NCI-H2196 (cell line): ENCODE measurements at regions not wholly inside any gene's neighbourhood (a gene's known extent, or its start where the extent isn't known, plus 50 kb on each side); places are given as distances from the start of the nearest gene placed in this dataset.

Source experiments
- DNase-seq: peaks from one replicate; lab custom pipeline; 2025; ENCODE audit not compliant: unreplicated experiment; lab: John Stamatoyannopoulos, UW

GRCh38 chr20:22260506-22260905 is 323.9 kb downstream of the FOXA2 start:
- no peak for DNase-seq

GRCh38 chr20:22257912-22258311 is 326.5 kb downstream of the FOXA2 start:
- no peak for DNase-seq

DNA sequence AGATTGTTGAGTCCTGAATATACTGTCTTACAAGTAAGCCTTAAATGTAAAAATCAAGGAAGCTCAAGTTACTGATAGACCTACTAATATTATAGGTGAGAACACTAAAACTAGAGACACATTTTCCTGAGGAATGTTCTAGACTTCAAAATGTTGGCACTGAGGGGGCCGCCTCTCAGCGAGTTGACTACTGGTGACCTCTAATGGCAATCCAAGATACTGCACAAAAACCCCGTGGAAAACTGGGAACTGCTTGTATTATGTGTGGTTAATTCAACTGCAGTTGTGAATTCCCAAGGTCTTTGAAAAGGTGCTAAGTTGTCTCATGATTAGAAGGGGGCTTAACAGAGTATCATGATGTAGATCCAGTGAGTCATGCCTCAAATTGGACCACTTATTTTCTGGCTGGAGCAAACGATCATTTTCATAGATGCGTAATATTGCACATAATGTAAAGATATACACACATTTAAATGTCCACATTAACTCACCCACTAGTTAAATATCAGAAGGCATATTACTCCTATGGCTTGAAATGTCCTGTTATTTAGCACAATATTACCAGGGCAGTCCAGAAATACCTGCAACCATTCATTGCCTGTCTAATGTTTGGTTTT is 336.2 kb downstream of the FOXA2 start:
- peak; percentile 2 for DNase-seq

DNA sequence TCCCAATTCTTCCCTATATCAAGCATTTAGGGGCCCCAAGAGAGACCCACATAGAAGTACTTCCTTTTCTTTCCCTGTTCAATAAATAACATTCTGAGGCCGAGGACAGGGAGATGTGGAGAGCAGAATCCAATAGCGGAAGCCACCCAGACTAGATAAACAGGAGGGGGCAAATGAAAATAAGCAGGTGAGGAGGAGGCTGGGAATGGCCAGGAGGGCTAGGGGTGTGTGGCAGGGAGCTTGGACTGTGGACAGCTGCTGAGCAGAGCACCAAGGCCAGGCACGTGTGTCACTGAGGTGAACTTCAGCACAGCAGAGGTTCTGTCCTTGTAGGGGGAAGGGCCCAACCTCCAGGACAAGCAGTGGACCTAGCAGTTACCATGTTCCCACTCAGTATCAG is 339.2 kb downstream of the FOXA2 start:
- no peak for DNase-seq

DNA sequence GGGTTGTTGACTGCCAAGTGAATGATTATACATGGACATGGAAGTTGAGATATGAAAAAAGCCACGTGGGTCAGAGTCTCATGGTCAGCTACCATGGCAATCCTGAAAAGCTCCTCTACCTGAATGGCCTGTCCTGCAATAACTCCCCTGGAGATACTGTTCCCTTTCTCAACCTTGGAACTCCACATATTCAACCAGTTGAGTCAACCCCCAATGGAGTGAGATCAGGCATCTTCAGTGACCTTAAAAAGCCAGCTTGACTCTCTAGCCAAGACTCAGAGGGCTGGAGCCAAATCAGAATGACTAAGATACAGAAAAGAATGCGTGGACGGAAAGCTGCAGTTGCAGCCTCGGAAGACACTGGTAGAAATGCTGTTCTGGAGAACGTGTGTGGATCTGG is 341.3 kb downstream of the FOXA2 start:
- no peak for DNase-seq

- DNase-seq: no peak
These were observed 342.8 kb downstream of the FOXA2 start for GRCh38 chr20:22241609-22242008.

DNA sequence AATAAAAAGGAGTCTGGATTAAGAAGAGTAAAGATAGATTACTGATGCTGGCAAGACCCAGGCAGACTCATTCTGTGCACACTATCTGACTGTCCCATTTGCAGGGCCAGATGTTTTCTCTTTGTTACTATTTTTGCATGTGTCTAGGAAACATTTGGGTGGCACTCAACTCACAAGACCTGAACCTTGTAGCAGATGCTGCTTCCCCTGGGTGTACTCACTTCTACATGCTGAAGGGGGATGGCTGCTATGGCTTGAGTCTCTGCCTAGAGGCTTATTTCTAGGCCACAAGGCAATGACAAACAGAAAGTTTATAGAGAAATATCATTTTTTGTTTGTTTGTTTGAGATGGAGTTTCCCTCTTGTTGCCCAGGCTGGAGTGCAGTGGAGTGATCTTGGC is 351.4 kb downstream of the FOXA2 start:
- no peak for DNase-seq

DNA sequence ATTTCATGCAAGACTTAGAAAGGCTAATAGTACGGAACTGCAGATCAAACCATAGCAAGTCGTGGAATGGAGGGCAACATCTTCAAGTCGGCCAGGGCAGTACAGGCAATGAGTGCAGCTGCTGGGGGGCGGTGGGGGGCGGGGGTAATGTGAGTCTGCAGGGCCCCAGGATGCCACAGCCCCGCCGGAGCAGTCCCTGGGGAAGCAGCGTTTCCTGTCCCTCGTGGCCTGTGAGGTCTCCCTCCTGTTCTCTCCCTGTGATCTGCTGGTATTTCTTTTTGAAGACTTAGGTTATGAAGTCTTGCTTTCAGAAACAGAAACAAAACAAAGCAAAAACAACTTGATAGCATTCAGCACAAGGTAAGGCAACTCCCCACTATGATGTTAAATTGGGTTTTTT is 351.9 kb downstream of the FOXA2 start:
- no peak for DNase-seq

GRCh38 chr20:22226849-22227700 is 357.3 kb downstream of the FOXA2 start:
- DNase-seq: no peak

DNA sequence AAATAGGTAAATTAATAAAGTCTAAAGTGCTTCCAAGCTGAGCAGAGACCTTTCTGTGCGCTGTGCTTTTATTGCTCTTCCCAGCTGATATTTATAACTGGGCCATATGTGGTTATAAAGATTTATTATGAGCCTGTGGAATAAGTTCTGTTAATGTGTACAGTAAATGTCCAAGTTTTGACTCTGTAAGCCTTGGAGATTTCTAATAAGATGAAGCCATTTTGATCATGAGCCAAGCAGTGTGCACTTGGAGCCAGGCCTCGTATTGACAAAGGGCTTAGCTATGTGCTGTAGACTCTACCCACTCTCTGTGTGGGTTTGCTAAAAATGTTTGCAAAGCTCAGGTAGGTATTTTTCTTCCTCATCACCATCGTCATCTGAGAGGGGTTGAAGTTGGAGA is 361.1 kb downstream of the FOXA2 start:
- DNase-seq: no peak

DNA sequence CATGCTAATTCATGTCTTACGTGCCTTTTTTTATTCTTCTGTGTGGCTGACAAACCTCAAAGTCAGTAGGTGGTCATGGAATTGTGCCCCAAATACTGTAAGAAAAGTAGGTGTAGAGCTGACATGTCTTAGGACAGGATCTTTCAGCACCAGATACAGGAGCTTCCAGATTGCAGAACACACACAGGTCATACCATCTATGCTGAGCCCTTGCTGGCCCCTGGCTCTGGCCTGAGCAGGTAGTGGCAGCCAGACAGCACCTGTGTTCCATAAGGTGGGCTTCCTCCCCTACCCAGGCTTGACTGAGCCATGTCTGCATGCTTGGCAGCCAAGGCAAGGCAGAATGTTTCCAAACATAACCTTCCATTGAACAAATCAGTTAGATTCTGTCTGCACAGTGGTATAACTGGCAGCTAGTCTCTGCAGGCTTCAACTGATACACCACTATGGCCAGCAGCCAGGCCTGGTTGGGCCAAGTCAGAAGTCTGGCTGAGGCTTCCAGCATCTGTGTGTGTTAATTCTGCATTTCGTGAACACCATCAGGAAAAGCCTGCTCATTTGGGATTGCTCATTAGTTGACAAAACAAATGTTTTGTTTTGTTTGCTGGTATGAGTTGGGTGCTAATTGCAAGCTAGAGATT is 366.5 kb downstream of the FOXA2 start:
- DNase-seq: no peak

DNA sequence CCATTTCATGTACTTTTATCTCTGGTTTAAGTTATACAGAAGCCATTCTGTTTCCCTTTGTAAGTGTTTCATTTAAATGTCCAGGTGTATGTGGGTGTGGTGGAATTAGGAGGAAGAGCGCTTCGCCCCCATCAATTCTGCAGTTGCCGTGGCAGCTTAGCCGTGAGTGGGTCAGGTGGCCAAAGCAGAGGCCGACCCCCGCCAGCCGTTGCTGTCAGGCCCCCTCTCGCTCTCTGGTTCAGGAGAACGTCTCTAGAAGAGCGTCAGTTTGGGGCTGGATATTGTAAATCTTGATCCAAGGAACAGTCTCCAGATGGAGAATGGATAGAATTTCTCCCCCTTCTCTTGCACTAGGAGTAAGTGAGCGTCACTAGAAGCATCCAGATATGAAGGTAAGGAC is 367.4 kb downstream of the FOXA2 start:
- DNase-seq: no peak

GRCh38 chr20:22214296-22214695 is 370.1 kb downstream of the FOXA2 start:
- DNase-seq: no peak

DNA sequence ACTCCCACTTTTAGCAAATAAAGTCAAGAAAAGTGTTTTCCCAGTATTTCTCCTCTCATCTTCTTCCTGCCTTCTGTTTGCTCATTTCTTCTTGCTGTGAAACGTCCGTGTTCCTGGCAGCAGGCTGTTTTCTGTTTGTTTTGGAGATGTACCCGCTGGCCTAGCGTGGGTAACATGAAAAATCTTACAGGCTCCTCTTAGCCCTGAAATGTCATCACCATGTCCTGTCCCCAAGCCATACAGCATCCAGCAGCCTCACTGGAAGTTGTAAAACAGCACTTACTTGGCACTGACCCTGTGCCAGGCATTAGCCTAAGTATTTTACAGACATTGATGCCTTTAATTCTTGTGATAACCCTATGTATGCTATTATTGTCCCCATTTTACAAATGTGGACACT is 371.1 kb downstream of the FOXA2 start:
- no peak for DNase-seq

DNA sequence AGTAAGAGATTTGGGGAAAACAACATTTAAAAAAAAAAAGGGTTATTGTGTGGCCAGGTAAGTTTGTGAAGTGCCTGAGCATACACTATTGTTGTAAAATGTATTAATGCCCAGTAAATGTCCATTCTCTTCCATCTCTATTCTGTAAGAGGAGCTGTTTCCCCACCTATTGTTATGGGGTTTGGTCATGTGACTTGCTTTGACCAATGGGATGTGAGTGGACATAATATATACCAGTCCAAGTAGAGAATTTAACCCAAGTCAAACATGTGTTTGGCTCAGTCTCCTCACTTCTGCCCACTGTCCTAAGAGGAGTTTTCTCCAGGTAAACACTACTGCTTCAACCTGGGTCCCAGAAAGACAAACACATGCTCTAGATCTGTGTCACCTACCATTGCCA is 377.1 kb downstream of the FOXA2 start:
- no peak for DNase-seq

GRCh38 chr20:22204801-22205200 is 379.6 kb downstream of the FOXA2 start:
- no peak for DNase-seq

DNA sequence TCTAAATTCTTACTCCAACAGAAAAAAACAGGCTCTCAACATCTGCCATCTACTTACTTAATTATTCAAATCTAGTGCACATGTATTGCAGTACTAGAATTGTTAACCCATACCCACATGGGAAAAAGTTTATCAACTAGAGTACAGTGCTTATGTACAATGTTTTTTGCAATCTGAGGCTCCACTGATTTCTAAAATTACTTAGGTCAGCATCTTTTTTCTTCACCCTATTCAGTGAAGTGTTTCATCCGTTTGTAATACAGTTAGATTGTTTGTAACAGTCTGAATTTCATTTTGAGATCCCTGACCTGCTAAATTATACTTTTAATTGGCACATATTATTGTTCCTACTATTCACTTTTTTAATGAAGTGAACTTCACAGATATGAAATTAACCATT is 402.2 kb downstream of the FOXA2 start:
- DNase-seq: no peak

DNA sequence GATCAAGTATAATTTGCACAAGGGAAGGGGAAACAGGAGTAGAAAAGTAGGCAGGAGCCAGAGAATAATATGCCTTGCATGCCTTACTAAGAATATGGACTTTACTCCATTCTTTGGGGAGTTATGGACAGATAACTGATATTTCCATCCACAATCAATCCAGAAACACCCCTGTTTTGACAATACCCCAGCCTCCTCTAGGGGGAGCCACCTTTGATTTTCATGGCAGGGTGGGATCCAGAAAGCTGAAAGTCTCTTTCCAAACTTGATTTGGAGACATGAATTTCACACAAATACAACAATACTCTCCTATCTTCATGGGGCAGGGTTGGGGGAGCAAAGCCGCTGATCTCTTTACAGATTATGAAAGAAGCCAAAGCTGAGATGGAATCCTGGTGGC is 404.1 kb downstream of the FOXA2 start:
- DNase-seq: no peak

DNA sequence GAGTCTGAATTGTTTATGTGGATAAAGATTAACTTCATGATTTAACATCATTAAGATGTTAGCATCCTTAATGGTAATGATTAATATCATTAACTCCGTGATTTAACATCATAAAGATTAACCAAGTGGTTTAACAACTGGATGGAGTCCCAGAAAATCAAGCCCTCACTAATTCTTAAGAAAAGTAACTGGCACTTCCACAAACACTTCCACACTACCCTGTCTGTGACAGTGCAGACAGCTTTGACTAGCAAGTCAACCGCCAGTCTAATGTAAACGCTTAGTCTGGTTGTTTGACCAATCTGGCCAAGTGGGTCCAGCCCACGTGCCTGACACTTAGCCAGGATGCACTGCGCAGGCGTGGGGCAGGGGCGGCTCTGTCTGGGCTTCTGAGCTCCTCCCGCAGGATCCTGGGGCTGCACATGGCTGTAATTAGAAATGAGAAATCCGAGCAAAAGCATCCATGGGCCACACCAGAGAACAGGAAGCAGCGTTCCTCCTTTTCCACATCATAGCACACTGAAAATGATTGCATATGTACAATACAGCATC is 424.2 kb downstream of the FOXA2 start:
- DNase-seq: no peak

GRCh38 chr20:22159276-22159675 is 425.1 kb downstream of the FOXA2 start:
- DNase-seq: no peak

GRCh38 chr20:22127587-22127986 is 422.1 kb downstream of the PAX1 start:
- DNase-seq: no peak
